Stimulated activated CD8-positive, alpha-beta memory T cell treated with anti-CD3 and anti-CD28 coated beads, Interleukin-12 subunit alpha, Interleukin-12 subunit beta, amount 100 ng/mL, for 4 hours (primary cell): ENCODE measurements at regions not wholly inside any gene's neighbourhood (a gene's known extent, or its start where the extent isn't known, plus 50 kb on each side); places are given as distances from the start of the nearest gene placed in this dataset.
"Not testable (repeated sequence)": the region's sequence is repeated elsewhere in the genome, so short reads cannot be mapped to it uniquely, and the experiment has no call there.

Experiments used
- DNase-seq: peaks from one replicate; pipeline ENCODE4 v3.0.0-alpha.2; 2020; ENCODE audit warnings: low read depth

DNA sequence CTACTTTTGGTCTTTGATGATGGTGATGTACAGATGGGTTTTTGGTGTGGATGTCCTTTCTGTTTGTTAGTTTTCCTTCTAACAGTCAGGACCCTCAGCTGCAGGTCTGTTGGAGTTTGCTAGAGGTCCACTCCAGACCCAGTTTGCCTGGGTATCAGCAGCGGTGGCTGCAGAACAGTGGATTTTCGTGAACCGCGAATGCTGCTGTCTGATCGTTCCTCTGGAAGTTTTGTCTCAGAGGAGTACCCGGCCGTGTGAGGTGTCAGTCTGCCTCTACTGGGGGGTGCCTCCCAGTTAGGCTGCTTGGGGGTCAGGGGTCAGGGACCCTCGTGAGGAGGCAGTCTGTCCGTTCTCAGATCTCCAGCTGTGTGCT, 56.6 kb upstream of the TNFAIP8 start:
- DNase-seq, result not testable (repeated sequence)

DNA sequence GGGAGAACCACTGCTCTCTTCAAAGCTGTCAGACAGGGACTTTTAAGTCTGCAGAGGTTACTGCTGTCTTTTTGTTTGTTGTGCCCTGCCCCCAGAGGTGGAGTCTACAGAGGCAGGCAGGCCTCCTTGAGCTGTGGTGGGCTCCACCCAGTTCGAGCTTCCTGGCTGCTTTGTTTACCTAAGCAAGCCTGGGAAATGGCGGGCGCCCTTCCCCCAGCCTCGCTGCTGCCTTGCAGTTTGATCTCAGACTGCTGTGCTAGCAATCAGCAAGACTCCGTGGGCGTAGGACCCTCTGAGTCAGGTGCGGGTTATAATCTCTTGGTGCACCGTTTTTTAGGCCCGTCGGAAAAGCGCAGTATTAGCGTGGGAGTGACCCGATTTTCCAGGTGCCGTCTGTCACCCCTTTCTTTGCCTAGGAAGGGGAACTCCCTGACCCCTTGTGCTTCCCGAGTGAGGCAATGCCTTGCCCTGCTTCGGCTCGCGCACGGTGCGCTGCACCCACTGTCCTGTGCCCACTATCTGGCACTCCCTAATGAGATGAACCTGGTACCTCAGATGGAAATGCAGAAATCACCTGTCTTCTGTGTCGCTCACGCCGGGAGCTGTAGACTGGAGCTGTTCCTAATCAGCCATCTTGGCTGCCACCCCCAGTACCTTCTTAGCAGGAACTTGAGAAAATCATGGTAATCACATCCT, 56.1 kb upstream of the TNFAIP8 start:
- DNase-seq, result peak; percentile 80

GRCh38 chr5:119300311-119300670, 55.5 kb upstream of the TNFAIP8 start:
- DNase-seq, result no peak

DNA sequence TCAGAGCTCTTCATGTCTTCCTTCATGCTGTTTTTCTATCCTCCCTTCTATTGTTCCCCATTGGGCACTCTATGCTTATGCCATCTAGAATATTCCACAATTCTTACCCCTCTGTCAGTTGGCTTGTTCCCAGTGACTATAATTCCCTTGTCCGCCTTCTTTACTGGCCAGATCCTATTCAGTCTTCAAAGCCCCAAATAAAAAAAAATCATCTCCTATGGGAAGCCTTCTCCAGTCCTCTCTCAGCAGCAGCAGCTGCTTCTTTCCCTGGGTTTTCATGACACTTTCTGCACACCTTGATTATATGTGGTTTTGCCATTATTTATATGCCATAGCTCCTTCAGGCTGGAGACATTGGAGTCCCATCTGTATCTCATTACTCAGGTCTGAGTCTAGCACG, 54.6 kb upstream of the TNFAIP8 start:
- no peak for DNase-seq

DNA sequence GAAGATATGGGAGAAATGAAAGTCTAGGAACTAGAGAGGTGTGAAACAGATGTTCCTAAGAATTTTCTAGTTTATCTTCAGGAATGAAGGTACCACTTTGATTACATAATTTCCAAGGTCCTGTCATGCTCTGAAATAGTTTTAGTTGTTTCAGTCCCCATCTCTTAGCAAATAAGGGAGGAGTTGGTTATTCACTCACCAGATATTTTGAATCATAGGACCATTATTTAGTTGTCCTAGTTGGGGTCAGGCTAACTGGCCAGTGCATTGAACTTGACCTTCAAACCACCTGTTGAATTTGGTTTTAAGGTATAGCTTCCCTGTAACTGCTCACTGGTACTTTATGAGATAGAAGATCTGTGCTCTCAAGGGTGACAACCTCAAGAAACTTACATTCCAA, 53.9 kb upstream of the TNFAIP8 start:
- no peak for DNase-seq

GRCh38 chr5:119302449-119302848, 53.4 kb upstream of the TNFAIP8 start:
- DNase-seq, result no peak

GRCh38 chr5:119302916-119303897, 52.6 kb upstream of the TNFAIP8 start:
- DNase-seq, result no peak

GRCh38 chr5:119304439-119305211, 51.2 kb upstream of the TNFAIP8 start:
- no peak for DNase-seq
